GM12875 (cell line): ENCODE measurements at regions not wholly inside any gene's neighbourhood (a gene's known extent, or its start where the extent isn't known, plus 50 kb on each side); places are given as distances from the start of the nearest gene placed in this dataset.

Experiments used
- H3K4me3 ChIP-seq: one replicate; pipeline ENCODE4 v1.5.1; 2011; ENCODE audit warnings: low read depth, low read length, control low read depth
- CTCF ChIP-seq: IDR thresholded peaks from 2 replicates; pipeline ENCODE4 v1.5.1; 2011; ENCODE audit warnings: low read depth, mild to moderate bottlenecking, control low read depth, inconsistent platforms, low read length, moderate library complexity, borderline replicate concordance; ENCODE audit not compliant: insufficient read depth

- no peak for TF ChIP-seq CTCF
- H3K4me3 ChIP-seq: no peak overlapping the region
These were observed 189.6 kb downstream of the MAFB start for GRCh38 chr20:40499391-40499790.

DNA sequence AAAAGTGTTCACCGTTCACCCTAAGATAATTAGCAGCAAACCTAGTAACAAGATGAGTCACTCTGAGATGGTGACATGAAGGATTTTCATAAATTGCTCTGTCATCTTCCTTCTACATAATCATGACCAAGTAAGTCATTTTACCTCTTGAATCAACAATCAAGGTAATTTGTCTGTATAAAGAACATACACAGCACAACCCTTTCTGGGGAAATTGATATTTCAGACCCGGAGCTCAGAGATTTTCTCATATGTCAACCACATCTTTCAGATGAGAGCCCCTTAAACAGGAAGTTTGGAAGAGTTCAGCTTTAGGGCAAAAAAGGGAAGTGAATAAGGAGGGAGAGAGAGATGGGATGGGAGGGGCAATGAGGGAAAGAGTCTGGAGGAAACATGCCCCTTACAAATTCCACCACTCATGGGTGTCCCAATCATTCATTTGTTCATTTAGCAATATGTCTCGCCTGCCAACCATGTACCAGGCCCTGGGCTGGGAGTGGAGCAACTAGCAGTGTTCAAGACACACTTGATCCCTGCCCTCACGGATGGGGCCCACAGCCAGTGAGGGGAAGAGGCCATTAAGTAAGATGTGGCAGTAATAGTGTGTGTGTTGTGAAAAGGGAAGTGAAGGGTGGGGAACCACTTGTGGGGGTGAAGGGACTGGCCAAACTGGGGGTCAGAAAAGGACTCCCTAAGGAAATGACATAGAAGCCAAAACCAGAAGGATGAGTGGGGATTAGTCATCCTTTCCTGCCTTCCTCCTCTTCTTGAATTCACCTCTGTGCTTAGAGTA is 190.9 kb downstream of the MAFB start:
- H3K4me3 ChIP-seq: no peak overlapping the region
- TF ChIP-seq CTCF: no peak

GRCh38 chr20:40495956-40496355 is 193.1 kb downstream of the MAFB start:
- no peak overlapping the region for H3K4me3 ChIP-seq
- no peak for TF ChIP-seq CTCF

- no peak overlapping the region for H3K4me3 ChIP-seq
- TF ChIP-seq CTCF: no peak
These were observed 194.8 kb downstream of the MAFB start for GRCh38 chr20:40494248-40494647.

- H3K4me3 ChIP-seq: no peak overlapping the region
- TF ChIP-seq CTCF: no peak
These were observed 195.5 kb downstream of the MAFB start for GRCh38 chr20:40493549-40493948.

- TF ChIP-seq CTCF: no peak
- no peak overlapping the region for H3K4me3 ChIP-seq
These were observed 196.0 kb downstream of the MAFB start for GRCh38 chr20:40493071-40493470.

- no peak for TF ChIP-seq CTCF
These were observed 197.9 kb downstream of the MAFB start for GRCh38 chr20:40491009-40491590.

More at GRCh38 chr20:40491009-40491590, 197.9 kb downstream of the MAFB start:
- H3K4me3 ChIP-seq: no peak overlapping the region
